KG1 (cell line): ENCODE measurements at regions not wholly inside any gene's neighbourhood (a gene's known extent, or its start where the extent isn't known, plus 50 kb on each side); places are given as distances from the start of the nearest gene placed in this dataset.

Source experiments
- DNase-seq: peaks from one replicate; lab custom pipeline; 2025; lab: John Stamatoyannopoulos, UW

DNA sequence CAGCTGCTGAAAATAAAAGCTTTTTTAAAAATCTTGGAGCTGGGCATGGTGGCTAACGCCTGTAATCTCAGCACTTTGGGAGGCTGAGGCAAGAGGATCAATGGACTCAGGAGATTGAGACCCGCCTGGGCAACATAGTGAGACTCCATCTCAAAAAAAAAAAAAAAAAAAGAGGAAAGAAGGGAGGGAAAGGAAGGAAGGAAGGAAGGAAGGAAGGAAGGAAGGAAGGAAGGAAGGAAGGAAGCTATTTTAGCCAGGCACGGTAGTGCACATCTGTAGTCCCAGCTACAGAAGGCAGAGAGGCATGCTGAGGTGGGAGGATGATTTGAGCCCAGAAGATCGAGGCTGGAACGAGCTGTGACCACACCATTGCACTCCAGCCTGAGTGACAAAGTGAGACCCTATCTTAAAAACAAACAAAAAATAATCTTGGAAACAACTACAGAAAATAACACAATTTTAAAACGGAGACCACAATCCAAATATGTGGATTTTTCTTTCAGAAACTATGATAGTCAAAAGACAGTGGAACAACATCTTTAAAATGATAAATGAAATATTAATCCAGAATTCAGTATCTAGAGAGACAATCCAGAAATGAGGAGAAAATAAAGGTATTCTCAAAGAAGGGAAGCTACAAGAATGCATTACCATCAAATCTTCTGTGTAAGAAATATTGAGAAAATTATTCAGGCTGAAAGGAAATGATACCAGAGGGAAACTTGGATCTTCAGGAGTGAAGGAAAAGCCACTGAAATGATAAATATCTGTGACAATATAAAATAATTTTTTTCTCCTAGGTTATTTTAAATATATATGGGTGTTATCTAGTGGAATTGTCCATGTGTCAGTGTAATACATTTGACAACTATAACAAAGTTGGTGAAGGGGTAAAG lies 182.0 kb downstream of the GPX5 start:
- no peak for DNase-seq

DNA sequence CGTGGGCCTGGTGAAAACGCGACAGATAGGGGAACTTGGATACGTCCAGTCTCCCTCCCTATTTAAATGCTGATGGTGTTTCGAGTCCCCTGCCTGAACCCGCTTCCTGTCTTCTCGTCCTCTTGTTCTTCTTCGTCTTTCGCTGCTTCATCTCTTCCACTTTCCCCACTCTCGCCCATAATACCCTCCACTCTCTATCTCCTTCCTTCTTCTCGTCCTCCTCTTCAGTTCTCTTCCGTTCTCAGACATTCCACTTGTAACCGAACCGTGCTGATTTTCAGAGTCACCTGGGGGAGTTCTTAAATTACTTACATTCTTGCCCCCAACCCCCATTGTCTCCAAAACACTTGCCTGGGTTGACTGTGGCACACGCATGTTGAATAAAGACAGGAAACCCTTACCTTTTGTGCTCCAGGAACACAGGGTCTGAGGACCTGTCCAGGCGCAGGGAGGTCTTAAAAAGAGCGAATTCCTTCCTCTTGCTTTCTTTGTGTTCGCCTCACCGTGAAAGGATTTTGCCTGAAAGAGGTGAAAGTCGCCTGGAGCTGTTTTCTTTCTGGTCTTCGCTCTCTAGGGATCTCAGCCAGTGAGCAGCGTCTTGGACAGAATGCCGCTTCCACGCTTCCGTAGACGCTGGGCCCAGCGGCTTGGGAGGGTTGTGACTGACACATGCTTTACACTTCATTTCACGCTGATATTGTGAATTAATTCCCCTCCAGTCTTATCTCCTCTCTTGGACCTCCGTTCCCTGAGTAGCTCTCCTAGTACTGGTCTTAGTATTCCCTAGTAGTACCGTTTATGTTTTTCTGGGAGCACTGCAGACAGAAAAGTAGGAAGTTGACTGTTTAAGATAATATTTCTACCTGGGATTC lies 184.0 kb downstream of the GPX5 start:
- DNase-seq, result no peak

DNA sequence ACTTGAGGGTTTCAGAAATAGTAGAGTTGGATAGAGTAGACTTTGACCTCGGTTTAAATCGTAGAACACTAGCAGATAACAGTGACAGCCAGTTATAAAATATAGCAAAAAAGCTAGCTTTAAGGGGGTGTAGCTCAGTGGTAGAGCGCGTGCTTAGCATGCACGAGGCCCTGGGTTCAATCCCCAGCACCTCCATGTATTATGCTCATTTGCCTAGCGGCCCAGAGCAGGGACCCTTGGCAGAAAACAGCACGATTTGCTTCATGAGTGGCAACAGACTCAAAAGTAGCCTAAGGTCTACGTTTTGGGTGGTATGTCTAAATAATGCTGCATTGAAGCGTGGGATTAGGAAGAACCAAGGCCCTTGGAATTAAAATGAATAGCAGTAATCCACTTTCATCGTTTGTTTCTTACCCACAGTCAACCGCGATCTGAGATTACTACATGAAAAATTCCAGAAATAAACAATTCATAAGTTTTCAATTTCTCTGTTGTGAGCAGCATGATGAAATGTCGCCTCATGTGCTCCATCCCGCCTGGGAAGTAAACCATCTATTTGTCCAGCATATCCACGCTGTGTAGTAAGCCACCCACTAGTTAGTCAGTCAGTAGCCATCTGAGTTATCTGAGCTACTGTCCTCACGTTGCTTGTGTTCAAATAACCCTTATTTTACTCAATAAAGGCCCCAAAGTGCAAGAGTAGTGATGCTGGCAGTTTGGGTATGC lies 184.9 kb downstream of the GPX5 start:
- DNase-seq, result no peak

DNA sequence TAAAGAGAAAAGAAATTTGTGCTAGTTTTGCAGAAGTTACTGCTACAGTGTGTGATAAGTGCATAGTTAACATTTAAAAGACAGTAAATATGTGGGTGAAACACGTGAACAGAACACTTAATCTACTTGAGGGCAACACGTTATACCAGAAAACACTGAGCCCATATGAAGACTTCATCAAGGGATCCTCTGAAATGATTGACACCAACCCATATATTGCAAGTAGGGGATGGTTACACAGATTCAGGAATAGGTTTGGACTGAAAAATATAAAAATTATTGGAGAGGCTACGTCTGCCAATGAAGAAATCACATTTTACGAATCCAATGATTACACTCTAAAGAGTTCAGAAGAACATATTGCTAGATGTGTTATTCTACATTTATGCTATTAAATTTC lies 185.6 kb downstream of the GPX5 start:
- no peak for DNase-seq

DNA sequence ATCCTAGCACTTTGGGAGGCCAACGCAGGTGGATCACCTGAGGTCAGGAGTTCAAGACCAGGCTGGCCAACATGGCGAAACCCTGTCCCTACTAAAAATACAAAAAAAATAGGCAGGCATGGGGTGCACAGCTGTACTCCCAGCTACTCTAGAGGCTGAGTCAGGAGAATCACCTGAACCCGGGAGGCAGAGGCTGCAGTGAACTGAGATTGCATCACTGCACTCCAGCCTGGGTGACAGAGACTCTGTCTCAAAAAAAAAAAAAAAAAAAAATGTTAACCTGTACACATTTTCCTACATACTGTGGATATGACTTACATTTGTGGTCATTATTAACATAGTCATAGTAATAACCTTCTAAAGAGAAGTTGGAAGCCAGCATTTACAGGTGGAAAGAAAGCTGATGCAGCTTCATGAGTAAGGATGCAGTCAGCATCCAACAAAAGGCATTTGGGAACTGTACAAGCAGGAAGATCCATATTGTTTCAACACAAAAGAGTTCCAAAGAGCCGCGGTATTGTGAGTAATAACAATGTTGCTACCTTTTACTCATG lies 186.2 kb downstream of the GPX5 start:
- no peak for DNase-seq

DNA sequence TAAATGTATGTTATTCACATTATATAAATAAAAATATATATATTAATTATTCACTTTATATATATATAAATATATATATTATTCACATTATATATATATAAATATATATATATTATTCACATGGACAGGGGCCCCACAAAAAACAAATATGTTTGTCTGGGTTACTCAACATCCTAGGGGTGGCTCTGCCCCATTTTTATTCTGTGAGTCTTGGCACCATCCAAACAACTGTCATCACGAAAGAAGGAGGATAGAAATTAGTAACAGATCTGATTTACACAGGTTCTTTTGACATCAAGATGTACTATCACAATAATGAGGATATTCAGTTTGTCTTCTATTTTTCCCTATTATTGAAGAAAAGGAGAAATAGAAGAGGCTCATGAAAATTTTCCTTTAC lies 187.3 kb downstream of the GPX5 start:
- no peak for DNase-seq

DNA sequence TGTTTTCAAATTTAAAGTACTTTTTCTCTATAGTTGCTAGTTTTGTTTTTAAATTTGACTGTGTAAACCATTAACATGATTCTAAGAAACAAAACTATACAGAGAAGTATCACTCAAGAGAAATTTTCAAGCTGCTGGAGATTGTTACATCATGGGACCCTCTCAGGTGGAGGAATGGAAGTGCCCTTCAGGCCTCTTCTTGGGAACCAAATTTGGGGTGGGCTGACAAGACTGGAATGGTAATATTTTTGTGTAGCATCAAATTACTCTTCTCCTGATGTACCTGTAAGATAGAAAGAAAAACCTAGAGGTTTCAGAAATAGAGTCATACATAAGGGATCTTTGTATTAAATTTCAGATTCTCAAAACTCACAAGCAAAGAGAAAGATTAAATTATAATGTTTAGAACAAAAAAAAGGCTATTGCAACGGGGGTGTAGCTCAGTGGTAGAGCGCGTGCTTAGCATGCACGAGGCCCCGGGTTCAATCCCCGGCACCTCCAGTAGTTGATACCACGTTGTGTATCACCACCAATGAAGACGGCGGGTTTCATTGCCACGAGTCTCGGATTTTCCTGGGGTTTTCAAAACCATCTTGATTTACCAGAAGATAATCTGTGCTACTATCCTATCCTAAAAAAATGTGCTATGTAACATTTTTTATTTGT lies 193.7 kb downstream of the GPX5 start:
- DNase-seq, result no peak

DNA sequence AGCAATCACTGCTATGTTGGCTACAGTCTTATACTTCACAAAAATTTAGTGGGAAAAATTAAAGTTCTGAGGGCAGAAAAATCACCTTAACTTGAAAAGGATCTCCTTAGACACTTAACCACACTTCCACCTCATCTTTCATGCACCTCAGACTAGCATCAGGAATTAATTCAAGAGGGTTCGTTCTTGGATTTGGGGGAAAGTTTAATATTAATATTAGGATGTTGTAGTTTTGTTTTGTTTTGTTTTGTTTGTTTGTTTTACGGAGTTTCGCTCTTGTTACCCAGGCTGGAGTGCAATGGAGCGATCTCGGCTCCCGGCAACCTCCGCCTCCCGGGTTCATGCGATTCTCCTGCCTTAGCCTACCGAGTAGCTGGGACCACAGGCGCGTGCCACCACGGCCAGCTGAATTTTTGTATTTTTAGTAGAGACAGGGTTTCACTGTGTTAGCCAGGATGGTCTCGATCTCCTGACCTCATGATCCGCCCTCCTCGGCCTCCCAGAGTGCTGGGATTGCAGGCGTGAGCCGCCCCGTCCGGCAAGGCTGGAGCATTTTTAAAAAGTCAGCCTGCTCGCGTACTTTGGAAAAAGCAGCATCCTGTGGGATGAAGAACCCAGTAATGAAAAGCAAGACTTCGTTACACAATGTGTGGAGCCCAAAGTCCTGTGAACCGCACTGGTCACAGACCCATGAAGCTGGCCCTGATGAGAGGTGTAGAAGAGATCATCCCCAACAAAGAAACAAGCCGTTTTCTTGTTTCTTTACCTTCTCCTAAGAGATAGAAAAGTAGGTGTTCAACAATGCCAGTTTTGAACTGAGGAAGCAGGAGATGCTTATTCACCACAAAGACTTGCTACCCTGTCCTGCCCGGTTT lies 194.9 kb downstream of the GPX5 start:
- no peak for DNase-seq

DNA sequence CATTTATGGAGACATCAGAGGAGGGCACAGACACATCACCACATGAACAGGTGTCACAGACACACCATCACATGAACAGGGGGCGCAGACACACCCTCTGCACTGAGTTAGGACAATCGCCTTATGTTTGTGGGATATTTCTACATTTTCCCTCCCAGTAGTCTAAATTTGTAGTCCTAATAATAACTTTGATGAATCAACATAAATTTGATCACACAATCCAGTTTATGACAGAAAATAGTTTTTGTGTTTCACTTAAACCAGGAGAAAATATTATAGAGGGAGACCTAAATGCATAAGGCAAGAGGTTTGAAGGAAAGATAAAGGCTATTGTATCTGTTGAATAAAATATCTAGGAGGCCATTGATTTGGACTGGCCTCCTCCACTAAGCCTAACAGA lies 195.7 kb downstream of the GPX5 start:
- no peak for DNase-seq

DNA sequence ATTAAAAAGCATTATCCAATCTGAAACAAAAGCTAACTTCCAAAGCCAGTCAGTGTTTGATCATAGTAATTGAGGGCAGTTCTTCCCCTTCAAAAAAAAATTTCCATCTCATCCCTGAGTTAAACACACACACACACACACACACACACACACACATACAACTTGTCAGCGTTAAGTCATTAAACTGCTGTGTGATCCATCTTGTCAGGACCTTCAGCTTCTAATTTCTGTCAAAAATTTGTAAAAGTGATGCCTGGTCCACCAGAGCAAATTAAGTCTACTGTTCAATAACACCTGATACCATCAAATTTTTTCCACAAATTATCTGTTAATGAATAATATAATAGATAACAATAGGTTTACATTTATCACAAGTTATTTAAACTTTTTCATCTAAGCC lies 198.7 kb downstream of the GPX5 start:
- DNase-seq, result no peak

DNA sequence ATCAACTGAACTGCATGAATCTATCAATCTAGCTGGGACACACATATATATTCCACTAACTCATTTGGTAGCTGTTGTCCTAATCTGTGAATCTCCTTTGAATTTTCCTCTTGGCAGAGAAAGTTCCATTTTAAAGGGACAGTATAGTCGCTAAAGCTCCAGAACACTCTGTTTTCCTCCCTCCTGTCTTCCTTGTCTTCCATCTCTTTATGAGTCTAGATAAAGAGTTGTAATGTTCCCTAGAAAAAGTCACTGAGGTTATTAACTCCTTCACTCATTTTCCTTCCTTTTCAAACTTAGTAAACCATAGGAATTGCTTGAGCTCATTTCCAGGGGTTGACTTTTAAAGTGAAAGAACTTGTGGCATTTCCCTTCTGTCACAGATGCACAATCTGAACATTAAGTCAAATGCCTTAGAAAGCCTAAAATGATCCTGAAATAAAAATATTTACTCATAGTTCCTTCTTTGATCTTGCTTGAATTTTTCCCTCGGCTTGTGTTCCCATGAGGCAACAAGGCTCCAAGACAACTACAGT lies 198.4 kb downstream of the TRIM27 start:
- DNase-seq, result no peak

DNA sequence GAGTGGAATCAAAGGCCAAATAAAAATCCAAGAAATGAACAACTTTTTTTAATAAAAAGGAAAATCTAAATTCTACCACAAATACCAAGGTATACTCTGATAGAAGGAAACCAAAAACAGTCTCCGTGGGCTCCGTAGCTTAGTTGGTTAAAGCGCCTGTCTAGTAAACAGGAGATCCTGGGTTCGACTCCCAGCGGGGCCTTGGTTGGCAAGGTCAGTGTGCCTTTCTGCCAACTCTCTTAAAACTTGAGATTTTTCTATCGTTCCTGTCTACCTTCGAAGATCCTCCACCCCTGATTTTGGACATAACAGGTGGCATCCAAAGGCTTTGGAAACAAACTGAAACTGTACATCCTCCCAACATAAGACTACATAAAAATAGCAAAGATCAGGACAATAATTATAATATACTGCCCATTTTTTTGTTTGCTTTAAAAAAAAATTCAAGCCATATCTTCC lies 197.9 kb downstream of the TRIM27 start:
- no peak for DNase-seq

DNA sequence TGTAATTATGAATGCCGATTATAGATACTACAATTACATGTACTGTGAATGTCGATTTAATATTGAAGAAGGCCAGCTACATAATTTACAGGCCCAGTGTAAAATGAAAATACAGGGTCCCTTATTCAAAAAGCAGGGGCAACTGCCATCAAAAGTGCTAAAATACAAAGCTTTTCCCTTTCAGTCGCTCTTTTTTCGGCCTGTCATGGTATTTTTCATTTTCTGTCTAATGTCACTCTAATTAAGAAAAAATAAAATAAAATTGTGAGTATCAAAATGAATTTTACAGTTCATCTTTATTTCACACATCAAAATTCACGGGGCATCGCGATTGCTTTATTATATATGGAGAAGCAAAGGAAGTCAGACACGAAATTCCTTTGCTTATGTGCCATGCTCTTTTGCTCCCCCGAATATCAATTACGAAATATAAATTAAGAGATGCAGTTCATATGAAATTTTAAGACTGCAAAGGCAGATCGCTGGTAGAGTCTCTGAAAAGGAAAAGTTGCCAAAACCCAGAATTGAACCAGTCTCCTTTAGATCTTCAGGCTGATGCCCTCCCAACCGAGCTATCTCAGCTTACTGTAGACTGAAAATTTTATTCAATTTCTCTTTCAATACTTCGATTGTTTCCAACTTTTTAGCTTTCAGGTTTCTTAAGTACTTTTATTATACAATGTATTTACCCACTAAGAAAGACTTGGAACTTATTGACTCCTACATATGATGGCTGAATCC lies 197.0 kb downstream of the TRIM27 start:
- no peak for DNase-seq

DNA sequence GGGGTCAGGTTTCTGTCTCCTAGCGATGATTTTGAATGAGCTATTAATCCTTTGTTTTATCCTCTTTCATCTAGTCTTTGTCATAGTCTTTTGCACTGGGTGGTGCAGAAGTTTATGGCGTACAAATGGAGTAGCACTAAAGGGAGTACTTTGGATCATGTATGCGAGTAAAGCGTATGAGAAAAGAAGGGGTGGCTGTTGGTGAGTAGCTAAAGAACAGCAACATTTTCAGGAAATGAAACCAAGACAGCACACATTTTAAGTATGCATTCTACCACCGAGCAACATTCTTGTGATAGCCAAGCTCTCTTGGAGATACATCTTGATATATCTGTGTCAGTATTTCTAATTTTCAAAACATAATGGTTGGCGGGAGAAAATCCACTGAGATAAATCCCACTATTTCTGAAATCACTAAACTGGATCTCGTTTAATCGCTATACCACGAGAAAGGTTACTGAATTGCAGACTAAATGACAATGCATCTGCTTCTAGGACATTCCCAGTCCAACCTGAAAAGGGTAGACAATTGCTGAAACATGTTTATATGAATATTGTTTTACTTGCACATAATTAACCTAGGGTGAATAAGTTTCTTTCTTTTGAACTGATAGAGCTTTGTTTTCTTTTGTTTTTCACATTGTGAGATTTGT lies 196.1 kb downstream of the TRIM27 start:
- DNase-seq, result no peak

DNA sequence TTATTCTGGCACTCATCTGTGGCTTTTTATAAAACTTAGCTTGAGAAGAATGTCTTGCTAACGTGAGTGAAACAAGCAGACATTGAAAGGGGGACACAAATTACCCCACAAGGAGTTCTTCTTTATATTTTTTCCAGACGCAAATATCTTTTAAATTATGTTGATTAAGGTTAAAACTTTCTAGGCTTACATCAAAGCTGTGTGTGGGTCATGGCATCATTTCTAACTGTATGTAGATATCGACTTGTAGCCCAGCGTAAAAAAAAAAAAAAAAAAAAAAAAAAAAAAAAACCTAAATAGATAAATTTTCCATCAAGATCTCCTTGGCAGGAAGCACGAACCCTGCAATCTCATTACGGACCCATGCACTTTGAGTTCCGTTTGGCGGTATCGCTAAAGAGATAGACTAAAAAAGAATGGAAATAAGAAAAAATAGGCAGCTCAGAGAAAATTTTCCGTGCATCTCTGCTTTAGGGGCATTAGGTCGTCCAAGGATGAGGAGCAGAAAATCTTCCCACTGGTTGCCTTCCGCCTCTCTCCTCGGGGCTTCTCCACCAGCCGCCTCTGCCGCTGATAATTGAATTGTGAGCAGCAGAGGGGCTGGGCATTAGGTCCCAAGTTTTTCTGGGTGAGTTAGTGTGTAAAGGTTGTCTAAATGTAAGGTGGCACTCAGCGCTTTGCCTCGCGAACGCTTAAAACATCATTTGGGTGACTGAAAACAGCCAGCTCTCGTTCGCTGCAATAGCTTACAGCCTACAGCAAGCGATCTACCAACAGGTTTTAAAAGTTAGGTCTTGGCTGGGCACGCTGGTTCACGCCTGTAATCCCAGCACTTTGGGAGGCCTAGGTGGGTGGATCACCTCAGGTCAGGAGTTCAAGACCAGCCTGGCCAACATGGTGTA lies 194.0 kb downstream of the TRIM27 start:
- no peak for DNase-seq

DNA sequence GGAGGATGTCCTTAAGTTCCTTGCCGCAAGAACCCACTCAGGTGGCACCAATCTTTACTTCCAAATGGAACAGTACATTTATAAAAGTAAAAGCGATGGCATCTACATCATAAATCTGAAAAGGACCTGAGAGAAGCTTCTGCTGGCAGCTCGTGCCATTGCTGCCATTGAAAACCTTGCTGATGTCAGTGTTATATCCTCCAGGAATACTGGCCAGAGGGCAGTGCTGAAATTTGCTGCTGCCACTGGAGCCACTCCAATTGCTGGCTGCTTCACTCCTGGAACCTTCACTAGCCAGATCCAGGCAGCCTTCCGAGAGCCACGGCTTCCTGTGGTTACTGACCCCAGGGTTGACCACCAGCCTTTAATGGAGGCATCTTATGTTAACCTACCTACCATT lies 191.7 kb downstream of the TRIM27 start:
- DNase-seq, result no peak

DNA sequence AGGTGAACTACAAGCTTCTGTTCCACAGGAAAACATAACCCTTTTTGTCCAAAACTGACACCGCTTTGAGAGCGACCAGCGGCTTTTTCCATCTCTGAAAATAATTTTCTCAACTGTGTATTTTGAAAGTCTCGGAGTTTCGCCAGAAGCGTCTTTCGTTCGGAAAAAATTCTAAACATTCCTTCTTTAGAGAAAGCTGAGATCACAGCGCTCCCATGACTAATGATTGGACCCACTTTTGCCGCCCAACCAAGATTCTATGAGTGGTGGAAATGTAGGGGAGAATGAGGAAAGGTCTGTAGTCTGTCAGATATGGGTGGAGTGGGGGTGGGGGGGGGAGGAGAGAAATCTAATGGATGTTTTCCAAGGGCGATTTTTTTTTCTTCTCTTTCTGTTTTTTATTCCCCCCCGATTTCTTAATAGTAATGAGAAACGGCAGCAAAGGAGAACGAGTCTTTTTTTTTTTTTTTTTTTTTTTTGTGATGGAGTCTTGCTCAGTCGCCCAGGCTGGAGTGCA lies 189.3 kb downstream of the TRIM27 start:
- no peak for DNase-seq

DNA sequence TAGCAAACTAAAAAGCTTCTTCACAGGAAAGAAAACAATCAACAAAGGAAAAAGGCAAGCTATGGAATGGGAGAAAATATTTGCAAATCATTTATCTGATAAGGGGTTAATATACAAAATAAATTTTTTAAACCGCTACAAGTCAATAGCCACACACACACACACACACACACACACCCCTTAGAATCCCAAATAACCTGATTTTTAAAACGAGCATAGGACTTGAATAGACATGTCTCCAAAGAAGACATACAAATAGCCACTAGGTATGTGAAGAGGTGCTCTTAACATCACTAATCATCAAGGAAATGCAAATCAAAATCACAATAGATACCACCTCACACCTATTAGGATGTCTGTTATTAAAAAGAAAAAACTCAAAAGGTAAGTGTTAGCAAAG lies 187.7 kb downstream of the TRIM27 start:
- DNase-seq, result no peak
